K562 (cell line): ENCODE measurements at regions not wholly inside any gene's neighbourhood (a gene's known extent, or its start where the extent isn't known, plus 50 kb on each side); places are given as distances from the start of the nearest gene placed in this dataset.
A peak's percentile ranks its signal among the peaks of the same experiment; 100 is the strongest.

ENCODE experiments used
- ATAC-seq: fragments of 200-7000 bp; cut with Tn5 transposase; 3 replicates; pipeline ENCODE4 v1.9.1; 2020; ENCODE audit warnings: moderate library complexity
- BruUV-seq: library from RNA; stranded (reverse); fragments of 400-500 nt; replicated peaks from 2 replicates; lab custom pipeline; 2021; lab: Mats Ljungman, UMichigan
- CTCF ChIA-PET: fragments of 300-600 bp; formaldehyde crosslinking; extraction: SDS; loops from one replicate; lab custom pipeline; 2021; ENCODE audit warnings: low intra/inter-chr PET ratio; lab: Yijun Ruan, JAX
- POLR2A ChIA-PET: fragments of 300-600, 350-650 bp; sonication (Branson Sonifier 250); formaldehyde crosslinking; extraction: SDS; loops from one replicate; lab custom pipeline; 2021; ENCODE audit warnings: antibody characterized with exemption, inconsistent platforms; lab: Yijun Ruan, JAX
- DNase-seq, 4 experiments: peaks; one replicate each; pipeline versions ENCODE4 v3.0.0 to v3.0.0-alpha.2; 2011 to 2018; ENCODE audit warnings: low spot score in 3 of 4, mixed read lengths in 3 of 4; ENCODE audit errors: extremely low read depth in 1 of 4
- FAIRE-seq: peaks from 2 replicates; lab custom pipeline; 2011; peaks lifted over from hg19 to GRCh38; lab: Jason Lieb, UNC
- H2AFZ ChIP-seq: 2 replicates; pipeline ENCODE4 v1.6.0; 2011; ENCODE audit warnings: low read depth, low read length, control low read depth, inconsistent platforms
- H3K27ac ChIP-seq: fragments of 200-600 bp; 3 replicates; pipeline ENCODE4 v1.8.0; 2011; ENCODE audit warnings: low read depth, mild to moderate bottlenecking, control low read depth, inconsistent platforms, low read length, moderate library complexity, mixed read lengths; ENCODE audit errors: extremely low read depth
- H3K27me3 ChIP-seq, 2 experiments: fragments of 300-600 bp in 1 of 2; 2 replicates in 1 of 2; 3 replicates in 1 of 2; pipeline versions ENCODE4 v1.6.0 to v1.8.0; 2011; ENCODE audit warnings: inconsistent platforms in 2 of 2, low read length in 2 of 2, mild to moderate bottlenecking in 1 of 2, mixed read lengths in 1 of 2, moderate library complexity in 1 of 2; ENCODE audit not compliant: control insufficient read depth in 2 of 2, insufficient read depth in 2 of 2
- H3K36me3 ChIP-seq: fragments of 300-600 bp; 3 replicates; pipeline ENCODE4 v1.8.0; 2011; ENCODE audit warnings: mild to moderate bottlenecking, low read length, inconsistent platforms; ENCODE audit not compliant: control insufficient read depth, insufficient read depth
- H3K4me1 ChIP-seq, 2 experiments: fragments of 200-600 bp in 1 of 2; replicated peaks in 1 of 2; 2 replicates in 1 of 2; 3 replicates in 1 of 2; pipeline versions ENCODE4 v1.5.1 to v1.8.0; 2011; ENCODE audit warnings: inconsistent platforms in 2 of 2, low read length in 2 of 2, mild to moderate bottlenecking in 1 of 2, mixed read lengths in 1 of 2, moderate library complexity in 1 of 2; ENCODE audit not compliant: control insufficient read depth in 2 of 2, insufficient read depth in 2 of 2
- H3K4me2 ChIP-seq: 2 replicates; pipeline ENCODE4 v1.6.1; 2011; ENCODE audit warnings: low read length, control low read depth, inconsistent platforms, mixed read lengths; ENCODE audit not compliant: insufficient read depth
- H3K4me3 ChIP-seq: fragments of 200-600 bp; sonication (generic), shearing (Covaris generic); 2 replicates; pipeline ENCODE4 v1.5.1; 2016; ENCODE audit warnings: control low read depth, inconsistent platforms
- H3K79me2 ChIP-seq: fragments of 200-600 bp; 3 replicates; pipeline ENCODE4 v1.8.0; 2011; ENCODE audit warnings: low read length, inconsistent platforms; ENCODE audit not compliant: control insufficient read depth, insufficient read depth
- H3K9ac ChIP-seq, 2 experiments: 2 replicates each; pipeline versions ENCODE4 v1.6.0 to v1.6.1; 2011; ENCODE audit warnings: low read depth in 2 of 2, low read length in 2 of 2, control low read depth in 1 of 2, inconsistent platforms in 1 of 2, mild to moderate bottlenecking in 1 of 2, mixed read lengths in 1 of 2; ENCODE audit not compliant: insufficient read depth in 1 of 2
- H3K9me1 ChIP-seq: one replicate; pipeline ENCODE4 v1.6.0; 2011; ENCODE audit warnings: inconsistent platforms, mild to moderate bottlenecking, low read length, moderate library complexity; ENCODE audit not compliant: control insufficient read depth, insufficient read depth
- H3K9me3 ChIP-seq: replicated peaks from 2 replicates; pipeline ENCODE4 v1.5.1; 2011; ENCODE audit warnings: low read depth, low read length, inconsistent platforms; ENCODE audit not compliant: control insufficient read depth, insufficient read depth
- H4K20me1 ChIP-seq: replicated peaks from 2 replicates; pipeline ENCODE4 v1.6.1; 2011; ENCODE audit warnings: low read length, inconsistent platforms, mixed read lengths; ENCODE audit not compliant: control insufficient read depth, insufficient read depth
- ARID1B ChIP-seq: fragments of 450-650 bp; IDR thresholded peaks from 2 replicates; pipeline ENCODE4 v1.6.1; 2016; ENCODE audit warnings: antibody characterized with exemption, mild to moderate bottlenecking, inconsistent platforms
- C11orf30 ChIP-seq: fragments of 450-650 bp; IDR thresholded peaks from 2 replicates; pipeline ENCODE4 v1.6.1; 2016; ENCODE audit warnings: low read depth, mild to moderate bottlenecking
- CEBPB ChIP-seq: fragments of 450-650 bp; IDR thresholded peaks from 2 replicates; pipeline ENCODE4 v1.6.1; 2016; ENCODE audit warnings: missing genetic modification characterization, missing compliant biosample characterization
- CEBPG ChIP-seq, 3 experiments: fragments of 200-800 bp in 1 of 3; sonication (Bioruptor generic) in 1 of 3; sonication (generic) in 1 of 3; formaldehyde crosslinking in 1 of 3; IDR thresholded peaks in 2 of 3; conservative IDR thresholded peaks in 1 of 3; 2 replicates each; pipeline versions ENCODE4 v1.6.1 to v1.8.0; 2016 to 2022; ENCODE audit warnings: missing compliant biosample characterization in 2 of 3, missing genetic modification characterization in 2 of 3, mild to moderate bottlenecking in 1 of 3, missing genetic modification reagents in 1 of 3
- CEBPZ ChIP-seq: fragments of 150-350 bp; IDR thresholded peaks from 2 replicates; pipeline ENCODE4 v1.6.1; 2014; ENCODE audit warnings: low read depth, mild to moderate bottlenecking, low read length, borderline replicate concordance
- DPF2 ChIP-seq: fragments of 450-650 bp; IDR thresholded peaks from 2 replicates; pipeline ENCODE4 v1.6.1; 2016
- ETV1 ChIP-seq: fragments of 450-650 bp; conservative IDR thresholded peaks from 2 replicates; pipeline ENCODE4 v1.6.1; 2016; ENCODE audit warnings: missing genetic modification characterization, control low read depth, low read depth, missing compliant biosample characterization
- LARP7 ChIP-seq: fragments of 450-650 bp; IDR thresholded peaks from 2 replicates; pipeline ENCODE4 v1.6.1; 2016
- MAFF ChIP-seq: IDR thresholded peaks from 2 replicates; pipeline ENCODE4 v1.6.1; 2012; ENCODE audit warnings: low read length, improper control_type of control experiment
- MAFG ChIP-seq: fragments of 450-650 bp; conservative IDR thresholded peaks from 2 replicates; pipeline ENCODE4 v1.6.1; 2016; ENCODE audit warnings: missing genetic modification characterization, missing compliant biosample characterization
- MYC ChIP-seq, 2 experiments: fragments of 250-450 bp in 1 of 2; sonication (Bioruptor Pico) in 1 of 2; IDR thresholded peaks; 2 replicates each; pipeline versions ENCODE4 v1.5.1 to v1.6.1; 2012 to 2021; ENCODE audit warnings: low read depth in 2 of 2, borderline replicate concordance in 1 of 2, improper control_type of control experiment in 1 of 2, low read length in 1 of 2, mild to moderate bottlenecking in 1 of 2, moderate library complexity in 1 of 2
- NFE2 ChIP-seq: IDR thresholded peaks from 2 replicates; pipeline ENCODE4 v1.6.1; 2014; ENCODE audit warnings: antibody characterized with exemption, low read depth
- NR1H2 ChIP-seq: sonication (generic); formaldehyde crosslinking; IDR thresholded peaks from 2 replicates; pipeline ENCODE4 v1.4.0; 2020; ENCODE audit warnings: mild to moderate bottlenecking, missing genetic modification reagents
- PHF20 ChIP-seq: fragments of 450-650 bp; IDR thresholded peaks from 2 replicates; pipeline ENCODE4 v1.6.1; 2018; ENCODE audit not compliant: partially characterized antibody
- RAD21 ChIP-seq, 2 experiments: fragments of 250-450 bp in 1 of 2; fragments of 450-650 bp in 1 of 2; sonication (Bioruptor Pico) in 1 of 2; formaldehyde crosslinking in 1 of 2; IDR thresholded peaks in 1 of 2; conservative IDR thresholded peaks in 1 of 2; 2 replicates each; pipeline versions ENCODE4 v1.4.0 to v1.8.0; 2020 to 2022; ENCODE audit warnings: mild to moderate bottlenecking in 2 of 2, moderate library complexity in 1 of 2
- SIN3A ChIP-seq, 2 experiments: fragments of 150-350 bp in 1 of 2; IDR thresholded peaks; 2 replicates each; pipeline ENCODE4 v1.6.1; 2011 to 2016; ENCODE audit warnings: borderline replicate concordance in 2 of 2, low read depth in 2 of 2, low read length in 2 of 2, mild to moderate bottlenecking in 2 of 2, moderate library complexity in 2 of 2; ENCODE audit not compliant: control insufficient read depth in 1 of 2
- TAF9B ChIP-seq: fragments of 450-650 bp; IDR thresholded peaks from 2 replicates; pipeline ENCODE4 v1.6.1; 2018; ENCODE audit warnings: mild to moderate bottlenecking; ENCODE audit not compliant: partially characterized antibody
- ZNF165 ChIP-seq: fragments of 250-450 bp; sonication (Bioruptor Pico); IDR thresholded peaks from 2 replicates; pipeline ENCODE4 v1.4.0; 2020; ENCODE audit warnings: borderline replicate concordance
- ZNF384 ChIP-seq: IDR thresholded peaks from 2 replicates; pipeline ENCODE4 v1.6.1; 2012; ENCODE audit warnings: low read depth, low read length, improper control_type of control experiment
- ZNF431 ChIP-seq: sonication (generic); formaldehyde crosslinking; IDR thresholded peaks from 2 replicates; pipeline ENCODE4 v1.8.0; 2022; ENCODE audit warnings: mild to moderate bottlenecking, missing genetic modification reagents
- ZZZ3 ChIP-seq: fragments of 450-650 bp; IDR thresholded peaks from 2 replicates; pipeline ENCODE4 v1.6.1; 2016; ENCODE audit warnings: antibody characterized with exemption, mild to moderate bottlenecking, moderate library complexity
- WGBS: fragments of 100-300 bp; shearing (Covaris generic); methylation state at CpG from one replicate; pipeline ENCODE4 v1.1.6; 2016; ENCODE audit warnings: low coverage, mixed read lengths; ENCODE audit not compliant: insufficient coverage; ENCODE audit errors: missing lambda C conversion rate; 5-methylcytosine and 5-hydroxymethylcytosine counted together
- in situ Hi-C: fragments of 300-500 bp; cut with MboI; formaldehyde crosslinking; loops from 4 replicates; pipeline ENCODE4 v1.15.0; 2018; ENCODE audit warnings: inconsistent platforms, mixed read lengths
- intact Hi-C: fragments of 100-400 bp; cut with micrococcal nuclease; formaldehyde crosslinking; loops from 2 replicates; pipeline ENCODE4 v1.14.2; 2022

GRCh38 chr7:66419210-66419609 lies 209.5 kb upstream of the KCTD7 start:
- no peak overlapping the region for H2AFZ ChIP-seq
- ATAC-seq (peak; percentile 87), FAIRE-seq (no peak), DNase-seq (peak in 1 of 4 experiments; percentile 65)
- H3K4me1 ChIP-seq = peaks cover 0 to 4% of the 10 kb centered on the region in 2 experiments; a peak in 1 of 5 replicates
- no peaks in the 10 kb centered on the region for H3K36me3 ChIP-seq
- no peaks in the 10 kb centered on the region for H3K9me1 ChIP-seq
- no TSS peak for BruUV-seq
- H3K4me3 ChIP-seq = no peak overlapping the region
- in situ Hi-C loops = no loop called here
- no peaks in the 10 kb centered on the region for H3K79me2 ChIP-seq
- intact Hi-C loops = no loop called here
- no peaks in the 10 kb centered on the region for H3K27me3 ChIP-seq
- POLR2A ChIA-PET = interaction anchor here (2.1 kb wide), 1 partner anchor 10 kb away, joined by 7 read pairs; no protein-coding TSS in a partner anchor
- H3K9ac ChIP-seq = no peak overlapping the region
- CTCF ChIA-PET = no interaction called here
- H4K20me1 ChIP-seq = no peaks in the 10 kb centered on the region
- no peaks in the 10 kb centered on the region for H3K9me3 ChIP-seq
- H3K4me2 ChIP-seq = no peak overlapping the region
- WGBS = 31% methylated on average over 3 of the region's 3 CpGs
- no peak overlapping the region for H3K27ac ChIP-seq
- TF ChIP-seq PHF20 (no peak), ZZZ3 (no peak), MAFG (tag) (peak; percentile 59), LARP7 (no peak), ZNF165 (CRISPR knock-in tag) (no peak), MYC (IDR thresholded peaks at IDR 0.05; ENCODE audit: low read depth, low read length) (no peak), MYC (CRISPR knock-in tag; IDR thresholded peaks at IDR 0.05; ENCODE audit: borderline replicate concordance, low read depth) (no peak), SIN3A (IDR thresholded peaks at IDR 0.05; ENCODE audit: borderline replicate concordance in 2 of 2, control insufficient read depth in 1 of 2, low read depth in 2 of 2, low read length in 2 of 2) (no peak), MAFF (no peak; the same call in 1 of the 2 replicates), ETV1 (tag) (no peak), ZNF431 (CRISPR knock-in tag) (no peak), NR1H2 (CRISPR knock-in tag) (no peak), C11orf30 (peak; percentile 27; the same call in 1 of the 2 replicates), CEBPG (CRISPR knock-in tag; IDR thresholded peaks at IDR 0.05) (no peak), CEBPG (tag; conservative IDR thresholded peaks at IDR 0.05 in 1 of 2, IDR thresholded peaks at IDR 0.05 in 1 of 2) (peak in 1 of 2 experiments; percentile 65; a peak in 2 of 4 replicates), RAD21 (CRISPR knock-in tag; conservative IDR thresholded peaks at IDR 0.05 in 1 of 2, IDR thresholded peaks at IDR 0.05 in 1 of 2) (0 out of 4 replicates have a peak, but pooled peaks of 1 of the 2 experiments have one; percentile 17), ZNF384 (peak; percentile 84), DPF2 (peak; percentile 73; the same call in 1 of the 2 replicates), CEBPZ (no peak), CEBPB (tag) (peak; percentile 68), NFE2 (peak; percentile 65), TAF9B (no peak), ARID1B (peak; percentile 42; the same call in 1 of the 2 replicates)
